GM21367 (cell line): ENCODE measurements at regions not wholly inside any gene's neighbourhood (a gene's known extent, or its start where the extent isn't known, plus 50 kb on each side); places are given as distances from the start of the nearest gene placed in this dataset.

Experiments used
- ATAC-seq: cut with Tn5 transposase; IDR thresholded peaks from one replicate; pipeline ENCODE4 v1.9.1; 2021; ENCODE audit not compliant: unreplicated experiment

DNA sequence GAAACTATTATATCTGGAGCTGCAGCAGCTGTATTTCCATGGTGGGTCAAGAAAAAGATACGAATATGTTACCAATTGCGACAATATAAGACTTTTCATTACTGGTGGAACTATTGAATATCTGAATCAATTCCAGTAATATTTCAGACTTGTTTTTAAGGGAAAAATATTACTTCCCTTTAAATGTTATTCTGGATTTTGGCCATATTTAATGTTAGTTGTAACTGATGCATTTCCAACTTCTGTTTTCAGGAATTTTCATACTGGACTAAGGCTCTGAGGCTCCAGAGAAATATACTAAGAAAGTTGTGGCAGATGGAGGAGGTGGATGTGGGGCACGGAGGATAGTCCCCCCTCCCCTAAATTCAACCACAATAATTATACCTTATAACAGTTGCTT, 555.2 kb upstream of the SETBP1 start:
- ATAC-seq: no peak

DNA sequence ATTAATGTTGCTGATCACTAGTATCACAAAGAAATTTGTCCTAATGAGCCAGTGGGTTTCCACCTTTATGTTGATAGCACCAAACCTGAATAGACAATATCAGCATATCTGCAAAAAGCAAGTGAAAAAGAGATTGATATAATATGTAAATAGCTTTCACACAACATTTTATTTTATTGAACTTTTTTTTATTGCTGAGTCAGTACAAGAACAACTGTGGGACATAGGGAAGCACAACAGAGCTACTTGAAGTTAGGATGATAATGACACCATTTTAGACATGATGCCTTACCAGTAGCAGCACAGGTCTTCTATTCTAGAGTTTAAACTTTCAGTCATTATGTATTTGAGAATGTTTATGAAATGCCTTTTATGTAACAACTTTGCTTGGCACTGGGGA, 554.1 kb upstream of the SETBP1 start:
- ATAC-seq: no peak

DNA sequence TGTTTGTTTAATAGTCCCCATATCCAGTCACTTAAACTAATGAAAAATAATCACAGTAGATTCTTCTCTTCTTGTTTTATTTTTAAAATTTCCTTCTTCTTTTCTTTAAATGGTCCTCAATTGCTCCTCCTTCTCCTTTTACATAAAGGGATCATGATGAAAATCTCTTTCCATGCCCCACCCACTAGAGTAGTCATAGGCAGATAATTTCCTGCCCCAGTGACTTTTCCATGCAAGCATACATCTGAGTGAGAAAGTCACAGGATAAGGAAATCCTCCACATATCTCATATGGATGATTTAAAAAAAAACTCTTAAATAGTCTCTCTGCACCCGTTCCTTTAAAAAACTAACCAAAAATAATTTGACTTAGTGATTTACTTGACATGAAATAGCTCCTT, 552.3 kb upstream of the SETBP1 start:
- no peak for ATAC-seq

DNA sequence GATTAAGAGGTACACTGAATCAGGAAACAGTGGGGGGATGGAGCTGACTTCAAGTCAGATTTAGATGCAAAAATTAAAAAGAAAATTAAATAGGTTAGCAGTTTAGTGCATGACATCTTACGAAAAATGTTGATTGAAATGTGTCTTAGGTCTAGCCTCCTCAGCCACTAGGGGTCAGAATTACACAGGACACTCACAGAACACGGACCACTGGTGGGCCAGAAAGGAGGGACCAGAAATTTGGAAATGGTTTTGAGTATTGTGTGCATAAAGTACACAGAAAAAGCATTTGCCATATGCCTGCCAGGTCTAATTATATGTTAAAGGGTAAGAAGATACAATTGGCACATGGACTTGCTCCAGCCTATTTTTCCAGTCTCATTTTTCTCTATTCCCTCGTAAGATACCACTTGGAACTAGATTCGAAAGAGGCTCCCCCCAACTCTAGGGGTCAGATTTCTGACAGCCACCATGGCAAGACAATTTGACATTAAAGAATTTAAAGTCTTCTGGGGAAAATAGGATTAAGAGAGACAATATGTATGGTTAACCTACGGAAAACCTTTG, 550.2 kb upstream of the SETBP1 start:
- no peak for ATAC-seq

DNA sequence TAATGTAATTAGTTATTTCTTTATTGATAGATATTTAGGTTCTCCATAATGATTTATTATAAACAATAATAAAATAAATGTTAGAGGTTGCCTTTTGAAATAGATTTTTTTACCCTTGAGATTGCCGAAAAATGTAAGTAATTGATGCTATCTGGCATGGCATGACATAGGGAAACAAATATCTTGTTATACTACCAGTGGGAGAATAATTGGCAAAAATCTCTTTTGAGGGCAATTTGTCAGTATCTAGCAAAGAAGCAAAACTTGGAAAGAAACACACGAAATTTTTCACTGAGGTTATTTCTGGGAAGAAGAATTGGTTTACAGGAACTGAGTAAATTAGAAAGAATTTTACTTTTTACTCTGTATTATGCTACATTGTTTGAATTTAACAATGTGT, 547.2 kb upstream of the SETBP1 start:
- ATAC-seq: no peak

DNA sequence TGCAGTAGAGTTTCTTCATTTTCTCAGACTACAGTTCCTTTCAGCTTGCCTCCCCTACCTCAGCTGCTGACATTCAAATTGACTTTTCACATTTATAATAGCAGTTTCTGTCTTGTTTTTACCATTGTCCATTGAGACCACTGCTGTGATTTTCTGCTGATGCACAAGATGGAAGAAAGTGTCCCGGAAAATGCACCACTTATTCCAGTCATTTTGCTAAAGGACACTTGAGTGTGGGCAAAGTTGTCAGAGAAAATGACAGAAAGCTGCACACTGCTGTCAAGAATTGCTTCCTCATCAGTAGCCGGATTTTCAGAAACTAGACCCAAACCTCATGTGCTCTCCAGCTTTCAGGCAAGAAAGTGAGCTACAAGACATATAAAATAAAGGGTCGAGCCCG, 546.2 kb upstream of the SETBP1 start:
- ATAC-seq: no peak

DNA sequence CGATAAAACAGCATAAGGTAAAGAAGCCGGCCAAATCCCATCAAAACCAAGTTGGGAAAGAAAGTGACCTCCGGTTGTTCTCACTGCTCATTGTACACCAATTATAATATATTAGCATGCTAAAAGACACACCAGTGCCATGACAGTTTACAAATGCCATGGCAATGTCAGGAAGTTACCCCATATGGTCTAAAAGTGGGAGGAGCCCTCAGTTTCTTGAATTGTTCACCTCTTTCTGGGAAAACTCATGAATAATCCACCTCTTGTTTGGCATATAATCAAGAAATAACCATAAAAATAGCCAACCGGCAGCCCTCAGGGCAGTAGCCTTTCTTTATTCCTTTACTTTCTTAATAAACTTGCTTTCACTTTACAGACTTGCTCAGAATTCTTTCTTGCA, 544.9 kb upstream of the SETBP1 start:
- no peak for ATAC-seq

DNA sequence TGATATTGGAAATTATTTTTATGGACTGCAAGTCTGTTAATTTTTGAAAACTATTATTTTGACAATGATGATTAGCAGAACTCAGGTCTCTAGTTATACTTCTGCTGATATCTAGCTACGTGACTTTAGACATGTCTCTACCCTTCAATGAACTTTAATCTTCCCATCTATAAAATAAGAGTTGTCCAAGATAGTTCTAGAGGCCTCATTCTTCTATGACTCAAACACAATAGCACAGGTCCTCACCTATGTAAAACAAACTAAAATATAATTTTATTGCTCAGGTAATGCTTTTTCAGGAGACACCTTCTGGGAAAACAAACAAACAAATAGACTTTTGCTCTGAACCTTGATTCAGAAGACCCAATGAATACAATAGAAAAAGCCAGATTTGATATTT, 544.4 kb upstream of the SETBP1 start:
- ATAC-seq: no peak

DNA sequence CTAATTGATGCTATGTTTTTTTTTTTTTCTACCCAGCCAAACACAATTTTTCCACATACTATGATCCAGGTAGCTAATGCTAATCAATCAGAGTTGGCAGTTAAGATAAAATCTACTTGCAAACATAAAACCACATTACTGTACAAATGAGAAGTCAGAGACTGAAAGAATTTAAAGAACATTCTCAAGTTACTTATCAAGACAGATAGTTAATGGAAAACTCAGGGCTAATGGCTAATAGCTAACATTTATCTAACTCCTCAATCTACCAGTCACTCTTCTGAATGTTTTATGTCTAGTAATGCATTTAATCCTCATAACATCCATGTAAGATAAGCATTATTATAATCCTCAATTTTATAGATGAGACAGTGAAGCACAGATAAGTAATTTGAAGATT, 537.6 kb upstream of the SETBP1 start:
- ATAC-seq: no peak

DNA sequence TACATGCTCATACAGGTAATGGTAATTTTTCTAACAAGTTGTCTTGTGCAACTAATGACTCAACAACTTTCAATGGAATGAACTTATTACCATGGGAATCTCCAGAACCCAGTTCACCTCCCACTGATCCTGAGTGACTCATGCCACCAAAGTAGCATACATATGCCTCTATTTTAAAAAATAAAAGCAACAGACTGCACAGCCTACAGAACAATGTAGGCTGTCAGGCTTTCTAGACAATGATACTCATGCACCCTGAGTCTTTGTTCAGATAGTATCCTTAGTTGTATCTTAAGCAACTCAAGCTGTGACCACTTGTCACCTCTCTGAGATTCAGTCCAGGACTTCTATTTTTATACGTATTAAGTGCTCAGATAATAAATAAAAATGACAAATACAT, 531.0 kb upstream of the SETBP1 start:
- no peak for ATAC-seq

DNA sequence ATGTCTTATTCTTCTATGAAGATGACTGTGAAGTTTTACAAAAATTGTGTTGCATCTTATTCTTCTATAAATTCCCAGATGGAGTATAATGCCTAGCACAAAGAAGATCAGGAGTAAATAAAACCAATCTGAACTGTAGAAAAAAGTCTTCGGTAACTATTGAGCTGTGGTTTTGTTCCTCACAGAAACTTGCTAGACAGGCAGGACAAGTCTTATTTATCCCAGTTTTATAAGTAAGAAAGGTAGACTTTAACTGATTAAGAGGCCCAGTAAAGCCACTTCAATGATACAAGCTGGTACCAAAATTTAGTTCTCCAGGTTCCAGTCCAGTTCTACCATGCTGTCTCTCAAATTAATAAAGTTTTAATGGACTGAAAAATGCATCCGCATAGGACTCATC, 526.7 kb upstream of the SETBP1 start:
- ATAC-seq: no peak

DNA sequence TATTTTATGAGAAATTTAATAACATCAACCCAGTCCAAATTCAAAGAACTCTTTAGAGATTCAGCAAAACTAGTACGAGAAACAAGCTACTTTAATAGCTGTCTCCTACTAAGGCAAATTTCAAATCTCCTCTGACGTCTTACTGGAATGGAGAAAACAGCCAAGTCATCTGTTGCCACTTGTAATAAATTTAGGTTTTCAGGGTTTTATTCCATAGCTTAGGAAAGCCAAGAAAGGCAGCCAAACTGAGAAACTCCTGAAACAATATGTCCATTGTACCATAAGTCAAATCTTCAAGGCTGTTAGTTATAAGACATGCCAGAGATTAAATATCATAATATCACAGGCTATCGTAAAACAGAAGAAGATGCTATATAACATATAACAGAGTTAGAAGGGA, 524.6 kb upstream of the SETBP1 start:
- ATAC-seq: no peak

DNA sequence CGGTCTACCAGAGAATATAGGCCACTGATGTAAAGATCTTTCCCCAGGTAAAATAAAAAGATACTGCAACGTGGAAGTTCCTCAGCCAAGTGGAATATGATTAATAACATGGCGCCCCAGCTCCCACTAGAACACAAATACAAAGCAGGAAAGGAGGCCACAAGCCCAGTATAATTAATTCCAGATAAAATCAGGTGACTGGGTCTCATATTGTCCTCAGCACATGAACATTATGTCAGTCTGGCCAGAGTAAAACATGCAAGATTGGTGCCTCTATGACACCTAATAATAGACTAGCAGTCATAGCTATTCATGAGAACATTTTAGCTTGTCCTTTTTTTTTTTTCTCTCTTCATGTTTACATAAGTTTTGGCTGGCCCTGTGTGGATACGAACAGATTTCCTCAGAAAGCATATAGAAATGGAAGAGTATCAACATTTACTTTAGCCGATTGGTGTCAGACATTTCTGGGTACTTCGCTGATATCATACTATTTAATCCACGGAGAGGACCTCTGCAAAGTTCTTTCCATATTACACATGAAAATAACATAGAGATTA, 523.8 kb upstream of the SETBP1 start:
- ATAC-seq: no peak

DNA sequence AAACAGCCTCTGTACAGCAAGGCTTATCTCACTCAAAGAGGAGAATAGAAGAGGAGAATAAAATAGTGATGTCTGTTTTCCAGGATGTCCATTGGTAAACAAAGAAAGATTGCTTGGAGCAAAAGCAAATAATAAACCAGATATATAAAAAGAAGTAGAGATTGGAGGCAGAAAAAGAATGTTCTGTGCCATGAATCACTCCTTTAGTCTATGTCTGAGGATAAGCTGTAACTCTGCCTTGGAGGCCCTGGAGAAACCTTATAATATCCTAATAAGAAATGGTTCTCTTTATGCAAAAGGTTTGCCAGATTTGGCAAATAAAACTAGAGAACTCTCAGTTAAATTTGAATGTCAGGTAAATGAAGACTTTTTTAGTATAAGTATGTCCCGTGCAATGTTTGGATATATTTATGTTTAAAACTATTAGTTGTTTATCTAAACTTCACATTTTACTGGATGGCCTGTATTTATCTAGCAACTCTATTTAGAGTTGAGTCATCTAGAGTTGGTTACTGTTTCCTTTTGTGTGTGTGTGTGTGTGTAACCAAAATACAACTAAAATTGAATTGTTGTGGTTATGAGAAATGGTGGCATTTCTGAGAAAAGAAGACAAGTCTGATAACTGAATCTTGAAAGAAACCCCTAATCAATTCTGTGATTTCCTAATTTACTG, 510.3 kb upstream of the SETBP1 start:
- ATAC-seq: no peak

DNA sequence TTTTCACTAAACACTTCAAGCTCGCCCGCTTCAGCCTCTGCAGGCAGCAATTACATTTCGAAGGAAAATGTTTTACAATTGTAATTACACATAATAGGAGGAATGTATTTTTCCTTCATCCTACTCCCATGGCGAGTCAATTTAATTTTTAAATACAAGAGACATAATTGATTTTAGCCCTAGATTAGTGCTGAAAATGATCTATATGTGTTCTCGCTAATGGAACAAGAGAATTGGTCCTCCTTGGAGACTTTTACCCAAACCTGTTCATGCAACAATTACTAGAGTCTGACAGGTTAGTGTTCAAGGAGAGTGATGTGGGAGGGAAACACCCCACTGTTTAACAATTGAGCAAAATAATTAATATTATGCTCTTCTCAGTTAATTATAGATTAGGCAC, 509.4 kb upstream of the SETBP1 start:
- no peak for ATAC-seq

DNA sequence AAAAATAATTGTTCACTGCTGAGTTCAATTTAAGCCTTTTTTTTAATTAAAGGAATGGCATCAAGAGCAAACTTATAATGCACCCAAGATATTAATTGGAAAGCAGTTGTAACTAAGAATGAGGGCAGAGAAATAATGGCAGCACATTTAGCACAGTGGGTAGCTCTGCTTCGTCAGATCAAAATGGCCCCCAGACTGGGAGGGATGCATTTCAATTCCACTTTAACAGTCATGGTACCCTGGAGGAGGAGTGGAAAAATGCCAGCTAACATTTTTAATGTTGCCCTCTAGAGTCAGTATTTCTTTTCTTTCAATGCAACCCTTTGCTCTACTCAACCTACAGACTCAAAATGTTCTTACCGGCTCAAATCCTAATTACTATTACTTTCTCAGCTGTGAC, 504.8 kb upstream of the SETBP1 start:
- ATAC-seq: no peak

DNA sequence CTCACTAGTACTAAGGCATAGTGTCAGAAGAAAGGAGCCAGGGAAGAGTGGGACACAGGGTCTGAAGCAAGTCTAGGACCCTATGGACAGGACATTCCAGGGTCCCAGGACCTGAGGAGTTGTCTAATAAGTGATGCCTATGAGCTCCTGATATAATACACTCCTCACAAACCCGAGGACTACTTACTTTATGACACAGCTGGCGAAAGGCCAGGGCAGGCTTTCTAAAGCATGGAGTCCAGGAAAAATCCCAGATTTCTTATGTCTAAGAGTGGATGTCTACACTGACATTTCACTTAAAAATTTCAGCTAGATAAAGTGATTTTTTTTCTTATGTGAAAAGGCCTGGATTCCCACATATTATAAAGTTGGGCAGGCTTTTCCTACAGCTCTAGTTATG, 502.2 kb upstream of the SETBP1 start:
- ATAC-seq: no peak

DNA sequence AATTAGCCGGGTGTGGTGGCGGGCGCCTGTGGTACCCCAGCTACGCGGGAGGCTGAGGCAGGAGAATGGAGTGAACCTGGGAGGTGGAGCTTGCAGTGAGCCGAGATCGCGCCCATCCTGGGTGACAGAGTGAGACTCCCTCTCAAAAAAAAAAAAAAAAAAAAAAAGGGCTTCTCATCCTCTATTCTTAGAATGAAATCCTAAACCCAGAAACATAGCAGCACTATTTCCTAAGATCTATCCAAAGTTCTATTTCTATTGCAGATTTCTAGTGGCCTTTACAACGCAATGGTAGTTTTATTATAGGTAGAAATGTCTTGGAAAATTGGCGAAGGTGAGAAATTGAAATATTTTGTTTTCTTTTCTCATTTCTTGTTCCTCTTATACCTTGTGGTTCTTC, 501.0 kb upstream of the SETBP1 start:
- no peak for ATAC-seq

DNA sequence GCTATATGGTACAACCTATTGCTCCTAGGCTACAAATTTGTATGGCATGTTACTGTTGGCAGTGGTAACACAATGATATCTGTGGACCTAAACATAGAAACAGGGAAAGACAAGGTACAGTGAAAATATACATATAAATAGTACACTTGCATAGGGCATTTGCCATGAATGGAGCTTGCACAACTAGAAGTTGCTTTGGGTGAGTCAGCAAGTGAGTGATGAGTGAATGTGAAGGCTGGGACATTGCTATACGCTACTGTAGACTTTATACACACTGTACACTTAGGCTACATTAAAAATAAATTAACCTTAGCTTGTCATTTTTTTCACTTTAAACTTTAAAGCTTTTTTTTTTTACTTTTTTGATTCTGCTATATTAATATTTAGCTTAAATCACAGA, 500.0 kb upstream of the SETBP1 start:
- no peak for ATAC-seq

DNA sequence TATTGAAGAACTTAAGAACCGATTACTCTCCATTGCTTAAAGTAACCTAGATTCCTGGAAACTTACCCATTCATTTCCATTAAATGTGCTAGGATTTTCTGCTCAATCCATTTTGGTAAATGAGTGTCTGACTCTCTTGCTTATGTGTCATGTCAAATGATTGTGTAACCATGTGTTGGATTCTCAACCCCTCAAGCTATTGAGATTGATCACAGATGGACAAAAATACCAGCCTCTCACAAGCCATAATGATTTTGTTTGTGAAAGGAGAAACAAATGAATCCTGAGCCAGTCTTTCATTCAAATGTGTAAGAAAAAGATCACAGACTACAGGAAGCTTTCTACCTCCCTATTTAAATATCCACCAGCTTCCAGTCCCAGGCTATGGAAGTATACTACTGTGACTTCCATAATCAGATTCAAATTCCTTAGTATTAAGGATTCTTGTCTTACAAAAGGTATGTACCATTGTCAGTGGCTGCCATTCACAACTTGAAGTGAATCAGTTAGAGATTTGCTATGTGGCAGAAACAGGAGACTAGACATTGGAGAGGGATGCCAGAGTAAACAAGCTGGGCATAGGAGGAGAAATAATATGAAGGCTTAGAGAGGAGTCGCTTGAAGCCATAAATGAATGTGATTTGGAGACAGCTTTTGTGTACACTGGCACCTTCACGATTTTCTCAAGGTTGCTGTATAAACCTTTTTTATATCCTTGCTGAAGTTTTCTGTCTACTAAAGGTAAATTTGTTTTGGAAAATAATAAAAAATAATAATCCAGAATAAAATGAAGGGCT, 498.5 kb upstream of the SETBP1 start:
- ATAC-seq: no peak

DNA sequence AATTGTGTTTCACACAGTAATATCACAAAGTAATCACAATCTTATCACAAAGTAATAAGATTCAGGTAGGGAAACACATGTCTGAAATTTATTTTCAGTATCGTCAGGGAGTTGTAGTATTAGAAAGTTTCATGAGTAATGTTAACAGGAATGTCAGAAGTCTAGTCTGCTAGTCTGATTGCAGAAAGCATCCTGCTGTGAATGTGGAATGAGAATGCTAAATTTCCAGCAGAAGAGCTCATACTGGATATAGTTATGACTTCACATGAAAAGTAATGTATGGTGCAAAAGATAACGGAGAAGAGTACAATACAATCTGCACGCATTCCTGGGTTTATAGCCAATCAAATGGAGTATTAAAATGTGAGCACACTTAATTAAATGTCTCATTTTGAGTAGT, 494.7 kb upstream of the SETBP1 start:
- ATAC-seq: no peak

DNA sequence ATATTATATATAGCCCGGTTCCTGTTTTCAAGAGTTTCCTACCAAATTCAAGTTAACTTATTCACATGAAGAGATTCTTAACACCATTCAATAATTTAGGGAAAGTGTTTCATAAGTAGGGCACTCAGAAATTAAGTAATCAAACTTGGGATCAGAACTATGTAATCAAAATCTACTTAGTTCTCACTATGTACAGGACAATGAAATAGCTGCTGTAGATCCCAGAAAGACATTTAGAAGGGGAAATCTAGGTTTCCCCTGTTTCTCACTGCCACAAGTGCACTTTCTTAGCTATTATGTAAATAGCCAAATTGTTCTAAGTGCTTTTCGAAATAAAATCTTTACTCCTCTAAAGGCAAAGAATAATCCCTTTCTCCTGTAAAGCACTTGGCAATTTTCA, 493.6 kb upstream of the SETBP1 start:
- no peak for ATAC-seq
